SIG-M5 treated with dmso at 0.1 percent for 504 hours (cell line): ENCODE measurements at regions not wholly inside any gene's neighbourhood (a gene's known extent, or its start where the extent isn't known, plus 50 kb on each side); places are given as distances from the start of the nearest gene placed in this dataset.

Experiments used
- DNase-seq: peaks from one replicate; lab custom pipeline; 2025; ENCODE audit not compliant: unreplicated experiment; lab: John Stamatoyannopoulos, UW

- DNase-seq, result no peak
These were observed 698.3 kb downstream of the EPM2A start for GRCh38 chr6:145036848-145037567.

- DNase-seq, result no peak
These were observed 692.8 kb downstream of the EPM2A start for GRCh38 chr6:145042559-145042958.

GRCh38 chr6:145043926-145044500 is 691.3 kb downstream of the EPM2A start:
- DNase-seq, result no peak

- DNase-seq, result no peak
These were observed 690.6 kb downstream of the EPM2A start for GRCh38 chr6:145044641-145045246.

GRCh38 chr6:145045582-145045981 is 689.7 kb downstream of the EPM2A start:
- no peak for DNase-seq

- DNase-seq, result no peak
These were observed 687.4 kb downstream of the EPM2A start for GRCh38 chr6:145047891-145048290.

- no peak for DNase-seq
These were observed 683.7 kb downstream of the EPM2A start for GRCh38 chr6:145051661-145052060.

GRCh38 chr6:145055567-145055966 is 679.8 kb downstream of the EPM2A start:
- DNase-seq, result no peak

GRCh38 chr6:145060714-145061113 is 674.6 kb downstream of the EPM2A start:
- DNase-seq, result no peak

GRCh38 chr6:145063091-145063490 is 672.2 kb downstream of the EPM2A start:
- DNase-seq, result no peak

- DNase-seq, result no peak
These were observed 667.9 kb downstream of the EPM2A start for GRCh38 chr6:145067430-145067829.

GRCh38 chr6:145068577-145068976 is 666.7 kb downstream of the EPM2A start:
- DNase-seq, result no peak

GRCh38 chr6:145069966-145070365 is 665.4 kb downstream of the EPM2A start:
- DNase-seq, result no peak

GRCh38 chr6:145070791-145071190 is 664.5 kb downstream of the EPM2A start:
- no peak for DNase-seq

GRCh38 chr6:145071836-145072235 is 663.5 kb downstream of the EPM2A start:
- no peak for DNase-seq

GRCh38 chr6:145073811-145074210 is 661.5 kb downstream of the EPM2A start:
- DNase-seq, result no peak

- no peak for DNase-seq
These were observed 660.5 kb downstream of the EPM2A start for GRCh38 chr6:145074805-145075204.

GRCh38 chr6:145075425-145075824 is 659.9 kb downstream of the EPM2A start:
- DNase-seq, result no peak

- DNase-seq, result no peak
These were observed 659.0 kb downstream of the EPM2A start for GRCh38 chr6:145076115-145076841.

- DNase-seq, result no peak
These were observed 657.9 kb downstream of the EPM2A start for GRCh38 chr6:145077382-145077781.

GRCh38 chr6:145080651-145081050 is 654.7 kb downstream of the EPM2A start:
- DNase-seq, result no peak

- DNase-seq, result no peak
These were observed 653.6 kb downstream of the EPM2A start for GRCh38 chr6:145081677-145082076.
